ENCODE measurements at regions not wholly inside any gene's neighbourhood (a gene's known extent, or its start where the extent isn't known, plus 50 kb on each side); places are given as distances from the start of the nearest gene placed in this dataset.

GRCh38 chr1:168439456-168440375, 104.1 kb downstream of the XCL2 start (continued):
- TF ChIP-seq CTCF (IDR thresholded peaks at IDR 0.05; ENCODE audit: control extremely low read depth in 1 of 3, insufficient read depth in 1 of 3, low read depth in 1 of 3, low read length in 3 of 3) (peak; percentile 58 to 94 (median 87)), ASH2L (IDR thresholded peaks at IDR 0.05; ENCODE audit: low read length) (peak; percentile 48), TBP (IDR thresholded peaks at IDR 0.05; ENCODE audit: low read depth, low read length) (no peak; the same call in 1 of the 2 replicates), YY1 (IDR thresholded peaks at IDR 0.05; ENCODE audit: low read depth, low read length) (peak; percentile 81), USF2 (IDR thresholded peaks at IDR 0.05; ENCODE audit: low read length) (no peak), GTF2F1 (IDR thresholded peaks at IDR 0.05; ENCODE audit: borderline replicate concordance, low read depth, low read length) (no peak), RFX5 (IDR thresholded peaks at IDR 0.05; ENCODE audit: borderline replicate concordance, low read depth, low read length) (no peak), CHD1 (IDR thresholded peaks at IDR 0.05; ENCODE audit: low read depth, low read length) (no peak), FOSL1 (IDR thresholded peaks at IDR 0.05; ENCODE audit: insufficient read depth, low read depth, low read length) (no peak), ATF3 (IDR thresholded peaks at IDR 0.05; ENCODE audit: insufficient read depth, low read depth, low read length) (0 out of 2 replicates have a peak, but pooled peaks have one; percentile 30), CREB1 (IDR thresholded peaks at IDR 0.05) (no peak), KDM5A (IDR thresholded peaks at IDR 0.05; ENCODE audit: low read length) (no peak), RAD21 (IDR thresholded peaks at IDR 0.05 in 1 of 2, conservative IDR thresholded peaks at IDR 0.05 in 1 of 2; ENCODE audit: low read depth in 2 of 2, low read length in 2 of 2) (peak; percentile 96 to 98), SAP30 (IDR thresholded peaks at IDR 0.05; ENCODE audit: insufficient read depth, insufficient replicate concordance, low read length) (no peak)

All from H1 (cell line).